ENCODE measurements at regions not wholly inside any gene's neighbourhood (a gene's known extent, or its start where the extent isn't known, plus 50 kb on each side); places are given as distances from the start of the nearest gene placed in this dataset.

GRCh38 chr3:25907081-25907480 is 117.2 kb downstream of the OXSM start:
- no peak for DNase-seq (ENCODE audit: low read depth, low spot score)
- TF ChIP-seq CTCF (conservative IDR thresholded peaks at IDR 0.05), result no peak
- no peak overlapping the region for H3K27ac Mint-ChIP-seq (ENCODE audit: unreplicated experiment)
- no peaks in the 10 kb centered on the region for H3K9me3 Mint-ChIP-seq
- H3K27me3 Mint-ChIP-seq (ENCODE audit: low read depth), result no peaks in the 10 kb centered on the region
- peaks cover 10% of the 10 kb centered on the region for H3K4me1 Mint-ChIP-seq
- H3K36me3 Mint-ChIP-seq (ENCODE audit: low read depth), result no peaks in the 10 kb centered on the region
- H3K4me3 Mint-ChIP-seq, result no peak overlapping the region

- Mint-ChIP-seq H3K9me3 (no peaks in the 10 kb centered on the region), H3K4me3 (no peak overlapping the region), H3K27me3 (ENCODE audit: low read depth) (no peaks in the 10 kb centered on the region), H3K4me1 (peaks cover under 1% of the 10 kb centered on the region), H3K27ac (ENCODE audit: unreplicated experiment) (no peak overlapping the region), H3K36me3 (ENCODE audit: low read depth) (no peaks in the 10 kb centered on the region)
- TF ChIP-seq CTCF (conservative IDR thresholded peaks at IDR 0.05), result no peak
- DNase-seq (ENCODE audit: low read depth, low spot score), result no peak
Measured at GRCh38 chr3:25910105-25910504, 120.2 kb downstream of the OXSM start.

- no peaks in the 10 kb centered on the region for H3K36me3 Mint-ChIP-seq (ENCODE audit: low read depth)
- no peak overlapping the region for H3K4me3 Mint-ChIP-seq
- H3K27ac Mint-ChIP-seq (ENCODE audit: unreplicated experiment), result no peak overlapping the region
- no peaks in the 10 kb centered on the region for H3K27me3 Mint-ChIP-seq (ENCODE audit: low read depth)
- H3K4me1 Mint-ChIP-seq, result no peaks in the 10 kb centered on the region
- no peaks in the 10 kb centered on the region for H3K9me3 Mint-ChIP-seq
- DNase-seq (ENCODE audit: low read depth, low spot score), result peak; percentile 18
- TF ChIP-seq CTCF (conservative IDR thresholded peaks at IDR 0.05), result peak; percentile 50
Measured at GRCh38 chr3:25910997-25911396, 121.1 kb downstream of the OXSM start.

- Mint-ChIP-seq H3K4me1 (no peaks in the 10 kb centered on the region), H3K27me3 (ENCODE audit: low read depth) (no peaks in the 10 kb centered on the region), H3K9me3 (no peaks in the 10 kb centered on the region), H3K4me3 (no peak overlapping the region), H3K27ac (ENCODE audit: unreplicated experiment) (no peak overlapping the region), H3K36me3 (ENCODE audit: low read depth) (no peaks in the 10 kb centered on the region)
- TF ChIP-seq CTCF (conservative IDR thresholded peaks at IDR 0.05), result no peak
- no peak for DNase-seq (ENCODE audit: low read depth, low spot score)
Measured at GRCh38 chr3:25911525-25912295, 121.8 kb downstream of the OXSM start.

GRCh38 chr3:25913179-25913578 is 123.3 kb downstream of the OXSM start:
- Mint-ChIP-seq H3K9me3 (peaks cover 8% of the 10 kb centered on the region), H3K36me3 (ENCODE audit: low read depth) (no peaks in the 10 kb centered on the region), H3K27ac (ENCODE audit: unreplicated experiment) (no peak overlapping the region), H3K27me3 (ENCODE audit: low read depth) (no peaks in the 10 kb centered on the region), H3K4me3 (no peak overlapping the region), H3K4me1 (no peaks in the 10 kb centered on the region)
- no peak for DNase-seq (ENCODE audit: low read depth, low spot score)
- no peak for TF ChIP-seq CTCF (conservative IDR thresholded peaks at IDR 0.05)

All from neural crest cell (in vitro differentiated cells).